ENCODE measurements at regions not wholly inside any gene's neighbourhood (a gene's known extent, or its start where the extent isn't known, plus 50 kb on each side); places are given as distances from the start of the nearest gene placed in this dataset.

DNA sequence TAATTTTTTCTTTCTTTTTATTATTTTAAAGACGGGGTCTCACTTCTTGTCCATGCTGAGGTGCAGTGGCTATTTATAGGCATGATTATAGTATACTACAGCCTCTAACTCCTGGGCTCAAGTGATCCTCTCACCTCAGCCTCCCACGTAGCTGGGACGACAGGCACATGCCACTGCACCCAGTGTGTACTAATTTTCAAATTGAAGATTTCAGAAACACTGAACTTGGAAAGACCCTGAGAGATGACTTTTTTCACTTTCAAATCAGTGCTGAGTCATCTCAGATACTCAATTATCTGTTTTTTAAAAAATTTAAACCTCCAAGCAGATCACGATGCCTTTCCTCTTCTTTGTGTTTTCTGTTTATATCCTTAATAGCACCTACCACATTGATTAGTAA lies 53.7 kb upstream of the COCH start:
- H3K36me3 ChIP-seq = no peaks in the 10 kb centered on the region
- TF ChIP-seq, protein P1, sequence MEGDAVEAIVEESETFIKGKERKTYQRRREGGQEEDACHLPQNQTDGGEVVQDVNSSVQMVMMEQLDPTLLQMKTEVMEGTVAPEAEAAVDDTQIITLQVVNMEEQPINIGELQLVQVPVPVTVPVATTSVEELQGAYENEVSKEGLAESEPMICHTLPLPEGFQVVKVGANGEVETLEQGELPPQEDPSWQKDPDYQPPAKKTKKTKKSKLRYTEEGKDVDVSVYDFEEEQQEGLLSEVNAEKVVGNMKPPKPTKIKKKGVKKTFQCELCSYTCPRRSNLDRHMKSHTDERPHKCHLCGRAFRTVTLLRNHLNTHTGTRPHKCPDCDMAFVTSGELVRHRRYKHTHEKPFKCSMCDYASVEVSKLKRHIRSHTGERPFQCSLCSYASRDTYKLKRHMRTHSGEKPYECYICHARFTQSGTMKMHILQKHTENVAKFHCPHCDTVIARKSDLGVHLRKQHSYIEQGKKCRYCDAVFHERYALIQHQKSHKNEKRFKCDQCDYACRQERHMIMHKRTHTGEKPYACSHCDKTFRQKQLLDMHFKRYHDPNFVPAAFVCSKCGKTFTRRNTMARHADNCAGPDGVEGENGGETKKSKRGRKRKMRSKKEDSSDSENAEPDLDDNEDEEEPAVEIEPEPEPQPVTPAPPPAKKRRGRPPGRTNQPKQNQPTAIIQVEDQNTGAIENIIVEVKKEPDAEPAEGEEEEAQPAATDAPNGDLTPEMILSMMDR (IDR thresholded peaks at IDR 0.05) = no peak
- H3K4me1 ChIP-seq = no peaks in the 10 kb centered on the region
- H3K27me3 ChIP-seq (ENCODE audit: low read depth) = no peaks in the 10 kb centered on the region
- DNase-seq (no peak), ATAC-seq (no peak)
- no peak overlapping the region for H3K27ac ChIP-seq
- peaks cover 3% of the 10 kb centered on the region for H3K9me3 ChIP-seq
- intact Hi-C loops (cut with DNase I) = no loop called here
- no peak overlapping the region for H3K4me3 ChIP-seq

DNA sequence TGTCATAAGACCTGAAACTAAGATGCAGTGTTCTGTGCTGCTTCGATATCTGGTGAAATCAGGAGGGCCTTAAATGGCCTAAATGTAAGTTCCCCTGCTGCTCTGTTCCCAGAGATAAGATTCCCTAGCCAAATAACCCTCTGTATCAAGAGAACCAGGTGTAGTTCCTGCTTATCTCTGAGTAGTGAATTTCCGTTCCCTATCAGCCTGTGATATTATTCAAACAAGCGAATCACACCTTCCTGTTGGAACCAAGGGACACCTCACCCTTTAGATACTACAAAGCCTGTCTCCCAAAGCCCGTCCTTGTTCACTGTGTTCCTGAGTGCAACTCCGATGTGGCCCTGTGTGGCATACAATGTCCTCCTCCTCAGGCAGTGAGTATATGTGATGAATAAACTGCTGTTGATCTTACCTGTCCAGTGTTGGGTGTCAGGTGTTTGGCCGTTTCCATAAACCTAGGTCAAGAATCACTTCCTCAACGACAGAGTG lies 52.2 kb upstream of the COCH start:
- Histone ChIP-seq H3K27me3 (ENCODE audit: low read depth) (no peaks in the 10 kb centered on the region), H3K27ac (no peak overlapping the region), H3K4me3 (no peak overlapping the region), H3K36me3 (no peaks in the 10 kb centered on the region), H3K4me1 (no peaks in the 10 kb centered on the region), H3K9me3 (peaks cover 13% of the 10 kb centered on the region)
- intact Hi-C loops (cut with DNase I) = no loop called here
- no peak for DNase-seq
- ATAC-seq = no peak
- TF ChIP-seq, protein P1 (IDR thresholded peaks at IDR 0.05) = no peak

All from lower lobe of right lung (tissue), 2 donors.